SK-N-SH (cell line): ENCODE measurements at regions not wholly inside any gene's neighbourhood (a gene's known extent, or its start where the extent isn't known, plus 50 kb on each side); places are given as distances from the start of the nearest gene placed in this dataset.

Experiments
- CTCF ChIA-PET: fragments of 300-600, 350-600 bp; formaldehyde crosslinking; extraction: SDS; loops from one replicate; lab custom pipeline; 2021; lab: Yijun Ruan, JAX
- POLR2A ChIA-PET: fragments of 350-600 bp; sonication (Branson Sonifier 250); formaldehyde crosslinking; extraction: SDS; loops from one replicate; lab custom pipeline; 2020; ENCODE audit warnings: antibody characterized with exemption, inconsistent platforms; lab: Yijun Ruan, JAX
- DNase-seq: peaks from one replicate; pipeline ENCODE4 v3.0.0; 2012
- H2AFZ ChIP-seq: fragments of 200-600 bp; sonication (generic); 2 replicates; pipeline ENCODE4 v1.8.1; 2016; ENCODE audit warnings: antibody characterized with exemption, mild to moderate bottlenecking, low read depth
- H3F3A ChIP-seq: fragments of 200-600 bp; sonication (generic); replicated peaks from 2 replicates; pipeline ENCODE3; 2016; ENCODE audit warnings: antibody characterized with exemption, mild to moderate bottlenecking; ENCODE audit not compliant: insufficient read depth
- H3K27ac ChIP-seq, 2 experiments: fragments of 200-500 bp in 1 of 2; fragments of 200-600 bp in 1 of 2; sonication (Bioruptor generic) in 1 of 2; sonication (generic), shearing (Covaris generic) in 1 of 2; 2 replicates each; pipeline versions ENCODE4 v1.5.1 to v1.6.1; 2014 to 2016; ENCODE audit warnings: low read depth in 2 of 2, inconsistent platforms in 1 of 2, low read length in 1 of 2, mild to moderate bottlenecking in 1 of 2, mixed read lengths in 1 of 2
- H3K27me3 ChIP-seq: fragments of 200-600 bp; sonication (generic), shearing (Covaris generic); 2 replicates; pipeline ENCODE4 v1.6.1; 2016; ENCODE audit warnings: mixed run types; ENCODE audit not compliant: insufficient read depth
- H3K36me3 ChIP-seq, 2 experiments: fragments of 200-500 bp in 1 of 2; fragments of 200-600 bp in 1 of 2; sonication (Bioruptor generic) in 1 of 2; sonication (generic) in 1 of 2; replicated peaks in 1 of 2; 2 replicates each; pipeline versions ENCODE3 to v1.5.1; 2014 to 2016; ENCODE audit warnings: low read length in 1 of 2, mild to moderate bottlenecking in 1 of 2; ENCODE audit not compliant: insufficient read depth in 2 of 2, control insufficient read depth in 1 of 2
- H3K4me1 ChIP-seq, 2 experiments: fragments of 200-500 bp in 1 of 2; fragments of 200-600 bp in 1 of 2; sonication (Bioruptor generic) in 1 of 2; sonication (generic), shearing (Covaris generic) in 1 of 2; 2 replicates each; pipeline versions ENCODE4 v1.5.1 to v1.6.1; 2014 to 2016; ENCODE audit warnings: low read depth in 1 of 2, low read length in 1 of 2, mixed run types in 1 of 2; ENCODE audit not compliant: insufficient read depth in 2 of 2, control insufficient read depth in 1 of 2
- H3K4me2 ChIP-seq: fragments of 200-600 bp; sonication (generic), shearing (Covaris generic); 2 replicates; pipeline ENCODE4 v1.6.1; 2017; ENCODE audit warnings: mixed run types
- H3K4me3 ChIP-seq, 2 experiments: fragments of 200-500 bp in 1 of 2; fragments of 200-600 bp in 1 of 2; sonication (Bioruptor generic) in 1 of 2; sonication (generic), shearing (Covaris generic) in 1 of 2; 2 replicates each; pipeline versions ENCODE4 v1.5.1 to v1.8.1; 2014 to 2016; ENCODE audit warnings: low read depth in 2 of 2, inconsistent platforms in 1 of 2, low read length in 1 of 2, mild to moderate bottlenecking in 1 of 2, mixed read lengths in 1 of 2, moderate library complexity in 1 of 2
- H3K79me2 ChIP-seq: fragments of 200-600 bp; sonication (generic); 2 replicates; pipeline ENCODE4 v1.8.1; 2017; ENCODE audit warnings: mild to moderate bottlenecking; ENCODE audit not compliant: insufficient read depth
- H3K9ac ChIP-seq: fragments of 200-600 bp; sonication (generic); 2 replicates; pipeline ENCODE4 v1.6.1; 2017; ENCODE audit warnings: mixed run types
- H3K9me2 ChIP-seq: fragments of 200-600 bp; sonication (generic); 2 replicates; pipeline ENCODE4 v1.6.1; 2017; ENCODE audit warnings: mixed run types
- H3K9me3 ChIP-seq: fragments of 200-600 bp; sonication (generic); 2 replicates; pipeline ENCODE4 v1.6.1; 2017; ENCODE audit warnings: mixed run types, mild to moderate bottlenecking, moderate library complexity
- H4K20me1 ChIP-seq: fragments of 200-600 bp; sonication (generic); 2 replicates; pipeline ENCODE4 v1.6.1; 2017; ENCODE audit warnings: mild to moderate bottlenecking, mixed run types; ENCODE audit not compliant: insufficient read depth
- CHD2 ChIP-seq: fragments of 150-350 bp; IDR thresholded peaks from 2 replicates; pipeline ENCODE4 v1.6.1; 2018; ENCODE audit warnings: low read length; ENCODE audit not compliant: partially characterized antibody
- ELF1 ChIP-seq: IDR thresholded peaks from 2 replicates; pipeline ENCODE4 v1.4.0; 2012
- EZH2phosphoT487 ChIP-seq: fragments of 200-600 bp; sonication (generic); IDR thresholded peaks from 2 replicates; pipeline ENCODE4 v1.6.1; 2017; ENCODE audit warnings: low read depth, mixed run types, mild to moderate bottlenecking, antibody characterized with exemption, moderate library complexity, borderline replicate concordance
- FOXJ3 ChIP-seq: sonication (generic); formaldehyde crosslinking; IDR thresholded peaks from 2 replicates; pipeline ENCODE4 v1.5.1; 2020; ENCODE audit warnings: mild to moderate bottlenecking, missing genetic modification reagents
- GABPA ChIP-seq: IDR thresholded peaks from 2 replicates; pipeline ENCODE4 v1.4.0; 2012; ENCODE audit warnings: low read depth, mild to moderate bottlenecking
- GATA2 ChIP-seq: sonication (generic); formaldehyde crosslinking; IDR thresholded peaks from 2 replicates; pipeline ENCODE4 v1.5.0; 2020; ENCODE audit warnings: mild to moderate bottlenecking, missing genetic modification reagents
- IRF3 ChIP-seq: fragments of 150-350 bp; IDR thresholded peaks from 2 replicates; pipeline ENCODE4 v1.6.1; 2016; ENCODE audit warnings: mild to moderate bottlenecking, low read depth, low read length
- JUND ChIP-seq: IDR thresholded peaks from 2 replicates; pipeline ENCODE4 v1.4.0; 2012
- MAX ChIP-seq: IDR thresholded peaks from 2 replicates; pipeline ENCODE4 v1.4.0; 2012; ENCODE audit warnings: low read depth
- MEF2A ChIP-seq: IDR thresholded peaks from 2 replicates; pipeline ENCODE4 v1.4.0; 2012; ENCODE audit warnings: low read depth, borderline replicate concordance
- PBX3 ChIP-seq: IDR thresholded peaks from 2 replicates; pipeline ENCODE4; 2012
- RAD21 ChIP-seq: IDR thresholded peaks from 2 replicates; pipeline ENCODE4 v1.6.1; 2012; ENCODE audit warnings: mild to moderate bottlenecking, low read length
- SMC3 ChIP-seq: IDR thresholded peaks from 2 replicates; pipeline ENCODE4 v1.6.1; 2012; ENCODE audit warnings: low read depth, low read length, improper control_type of control experiment
- TEAD4 ChIP-seq: IDR thresholded peaks from 2 replicates; pipeline ENCODE4 v1.4.0; 2012; ENCODE audit warnings: mild to moderate bottlenecking, borderline replicate concordance; ENCODE audit not compliant: insufficient read depth
- USF2 ChIP-seq: fragments of 150-350 bp; IDR thresholded peaks from 2 replicates; pipeline ENCODE4 v1.6.1; 2017; ENCODE audit warnings: antibody characterized with exemption, low read length, low read depth, borderline replicate concordance
- YY1 ChIP-seq: IDR thresholded peaks from 2 replicates; pipeline ENCODE4 v1.4.0; 2012; ENCODE audit warnings: low read depth, mild to moderate bottlenecking
- WGBS: methylation state at CpG from one replicate; pipeline ENCODE4 v1.1.6; 2017; ENCODE audit warnings: low lambda C conversion rate; 5-methylcytosine and 5-hydroxymethylcytosine counted together

- ChIA-PET POLR2A (no interaction called here), CTCF (interaction anchor here (0.6 kb wide), 1 partner anchor 1782 kb away, joined by 3 read pairs; no protein-coding TSS in a partner anchor)
- Histone ChIP-seq H3K27ac (no peak overlapping the region), H3K4me3 (no peak overlapping the region), H3K4me2 (no peak overlapping the region), H3K9me2 (no peaks in the 10 kb centered on the region), H3K9me3 (no peaks in the 10 kb centered on the region), H3K4me1 (no peaks in the 10 kb centered on the region), H3K79me2 (no peaks in the 10 kb centered on the region), H3K9ac (no peak overlapping the region), H2AFZ (no peak overlapping the region), H3K27me3 (no peaks in the 10 kb centered on the region), H3F3A (no peaks in the 10 kb centered on the region), H3K36me3 (no peaks in the 10 kb centered on the region), H4K20me1 (no peaks in the 10 kb centered on the region)
- TF ChIP-seq RAD21 = no peak
- no peak for TF ChIP-seq SMC3
- no peak for TF ChIP-seq YY1
- no peak for TF ChIP-seq EZH2phosphoT487
- TF ChIP-seq JUND = no peak
- no peak for DNase-seq
These were observed 199.4 kb downstream of the TBX5 start for GRCh38 chr12:114206525-114206924.

GRCh38 chr12:114201794-114202193 lies 204.2 kb downstream of the TBX5 start:
- Histone ChIP-seq H4K20me1 (no peaks in the 10 kb centered on the region), H3K4me2 (no peak overlapping the region), H3K79me2 (no peaks in the 10 kb centered on the region), H3K36me3 (no peaks in the 10 kb centered on the region), H3K4me1 (no peaks in the 10 kb centered on the region), H2AFZ (no peak overlapping the region), H3K4me3 (no peak overlapping the region), H3K27ac (no peak overlapping the region), H3K27me3 (no peaks in the 10 kb centered on the region), H3K9ac (no peak overlapping the region), H3K9me2 (no peaks in the 10 kb centered on the region), H3K9me3 (no peaks in the 10 kb centered on the region), H3F3A (no peaks in the 10 kb centered on the region)
- ChIA-PET CTCF (no interaction called here), POLR2A (no interaction called here)
- 14% methylated on average over 2 of the region's 2 CpGs for WGBS
- no peak for TF ChIP-seq EZH2phosphoT487
- no peak for TF ChIP-seq FOXJ3
- TF ChIP-seq PBX3 = no peak
- no peak for TF ChIP-seq IRF3
- TF ChIP-seq TEAD4 = no peak
- no peak for TF ChIP-seq YY1
- no peak for TF ChIP-seq ELF1
- no peak for TF ChIP-seq SMC3
- no peak for TF ChIP-seq JUND
- no peak for TF ChIP-seq CHD2
- TF ChIP-seq GATA2 = no peak
- TF ChIP-seq MAX = no peak
- TF ChIP-seq USF2 = no peak
- no peak for TF ChIP-seq GABPA
- TF ChIP-seq MEF2A = no peak
- no peak for DNase-seq
